Calu3 (cell line): ENCODE measurements at regions not wholly inside any gene's neighbourhood (a gene's known extent, or its start where the extent isn't known, plus 50 kb on each side); places are given as distances from the start of the nearest gene placed in this dataset.

Source experiments
- BruUV-seq: library from RNA; stranded (reverse); fragments of 400-500 nt; replicated peaks from 2 replicates; lab custom pipeline; 2021; lab: Mats Ljungman, UMichigan
- CTCF ChIA-PET: fragments of 300-600 bp; sonication (Branson Sonifier 250); formaldehyde crosslinking; loops from one replicate; lab custom pipeline; 2022; ENCODE audit warnings: antibody characterized with exemption; lab: Charles Lee
- DNase-seq: peaks from one replicate; pipeline ENCODE4 v3.0.0; 2022
- H3K27ac Mint-ChIP-seq: one replicate; pipeline ENCODE4 v1.8.0; 2022; ENCODE audit warnings: mixed read lengths; ENCODE audit not compliant: unreplicated experiment
- H3K27me3 Mint-ChIP-seq: one replicate; pipeline ENCODE4 v1.8.0; 2022; ENCODE audit warnings: mixed read lengths; ENCODE audit not compliant: unreplicated experiment
- H3K36me3 Mint-ChIP-seq: one replicate; pipeline ENCODE4 v1.8.0; 2022; ENCODE audit warnings: mild to moderate bottlenecking, moderate library complexity, mixed read lengths; ENCODE audit not compliant: insufficient read depth, unreplicated experiment
- H3K4me1 Mint-ChIP-seq: one replicate; pipeline ENCODE4 v1.8.0; 2022; ENCODE audit warnings: mild to moderate bottlenecking, low read depth, mixed read lengths; ENCODE audit not compliant: unreplicated experiment
- H3K4me3 Mint-ChIP-seq: one replicate; pipeline ENCODE4 v1.8.0; 2022; ENCODE audit warnings: mild to moderate bottlenecking, low read depth, moderate library complexity, mixed read lengths; ENCODE audit not compliant: unreplicated experiment
- H3K9me3 Mint-ChIP-seq: one replicate; pipeline ENCODE4 v1.8.0; 2022; ENCODE audit warnings: low read depth, mixed read lengths; ENCODE audit not compliant: unreplicated experiment
- intact Hi-C: fragments of 100-400 bp; cut with micrococcal nuclease; formaldehyde crosslinking; loops from one replicate; pipeline ENCODE4 v1.10.0; 2022; ENCODE audit not compliant: unreplicated experiment
- TF ChIP-seq, protein P1 (sequence below): fragments of 200-600 bp; IDR thresholded peaks from one replicate; pipeline ENCODE4 v1.8.0; 2022; ENCODE audit warnings: antibody characterized with exemption; ENCODE audit not compliant: unreplicated experiment

DNA sequence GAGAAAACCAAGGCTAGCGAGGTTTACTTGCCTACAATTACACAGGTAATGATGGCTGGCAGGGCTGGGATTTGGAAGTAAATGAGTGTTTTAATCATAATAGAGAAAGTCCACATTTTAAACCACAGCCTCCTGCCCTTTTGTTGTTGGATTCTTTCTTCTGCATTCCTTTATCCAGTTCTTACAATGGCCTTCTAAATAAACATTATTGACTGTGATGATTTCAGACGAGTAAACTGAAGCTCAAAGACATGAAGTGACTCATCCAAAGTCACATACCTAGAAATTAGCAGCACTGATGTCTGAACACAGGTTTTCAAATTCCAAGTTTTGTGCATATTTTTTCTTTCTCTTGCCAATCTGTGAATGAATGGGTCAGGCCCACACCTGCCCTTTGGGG is 51.2 kb upstream of the C1QTNF7 start:
- H3K9me3 Mint-ChIP-seq, result no peaks in the 10 kb centered on the region
- no TSS peak for BruUV-seq
- no peak overlapping the region for H3K4me3 Mint-ChIP-seq
- DNase-seq, result no peak
- CTCF ChIA-PET, result no interaction called here
- H3K27ac Mint-ChIP-seq, result no peak overlapping the region
- no peaks in the 10 kb centered on the region for H3K4me1 Mint-ChIP-seq
- intact Hi-C loops, result no loop called here
- no peaks in the 10 kb centered on the region for H3K36me3 Mint-ChIP-seq
- peaks cover 45% of the 10 kb centered on the region for H3K27me3 Mint-ChIP-seq
- TF ChIP-seq, protein P1, sequence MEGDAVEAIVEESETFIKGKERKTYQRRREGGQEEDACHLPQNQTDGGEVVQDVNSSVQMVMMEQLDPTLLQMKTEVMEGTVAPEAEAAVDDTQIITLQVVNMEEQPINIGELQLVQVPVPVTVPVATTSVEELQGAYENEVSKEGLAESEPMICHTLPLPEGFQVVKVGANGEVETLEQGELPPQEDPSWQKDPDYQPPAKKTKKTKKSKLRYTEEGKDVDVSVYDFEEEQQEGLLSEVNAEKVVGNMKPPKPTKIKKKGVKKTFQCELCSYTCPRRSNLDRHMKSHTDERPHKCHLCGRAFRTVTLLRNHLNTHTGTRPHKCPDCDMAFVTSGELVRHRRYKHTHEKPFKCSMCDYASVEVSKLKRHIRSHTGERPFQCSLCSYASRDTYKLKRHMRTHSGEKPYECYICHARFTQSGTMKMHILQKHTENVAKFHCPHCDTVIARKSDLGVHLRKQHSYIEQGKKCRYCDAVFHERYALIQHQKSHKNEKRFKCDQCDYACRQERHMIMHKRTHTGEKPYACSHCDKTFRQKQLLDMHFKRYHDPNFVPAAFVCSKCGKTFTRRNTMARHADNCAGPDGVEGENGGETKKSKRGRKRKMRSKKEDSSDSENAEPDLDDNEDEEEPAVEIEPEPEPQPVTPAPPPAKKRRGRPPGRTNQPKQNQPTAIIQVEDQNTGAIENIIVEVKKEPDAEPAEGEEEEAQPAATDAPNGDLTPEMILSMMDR, result no peak
